HG03064 (cell line): ENCODE measurements at regions not wholly inside any gene's neighbourhood (a gene's known extent, or its start where the extent isn't known, plus 50 kb on each side); places are given as distances from the start of the nearest gene placed in this dataset.

Experiments
- ATAC-seq: cut with Tn5 transposase; IDR thresholded peaks from one replicate; pipeline ENCODE4 v1.9.1; 2021; ENCODE audit warnings: low read depth; ENCODE audit not compliant: unreplicated experiment

DNA sequence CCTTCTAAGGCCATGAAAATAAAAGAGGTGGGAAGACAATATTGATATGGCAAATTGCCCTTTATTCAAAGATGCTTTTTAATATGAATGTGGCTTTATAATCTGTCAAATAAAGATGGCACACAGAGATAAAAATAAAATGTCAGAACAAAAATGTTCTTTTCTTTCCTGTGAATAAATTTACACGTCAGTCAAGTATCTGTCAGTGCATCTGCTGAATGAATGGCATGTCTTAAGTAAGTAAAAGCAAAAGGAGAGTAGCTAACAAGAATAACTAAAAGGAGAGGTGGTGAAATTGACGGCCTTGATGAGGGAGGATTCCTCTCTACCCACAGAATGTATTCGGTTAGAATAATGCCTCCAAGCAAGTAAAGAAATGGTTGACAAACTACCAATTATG, 1021.7 kb upstream of the GBE1 start:
- no peak for ATAC-seq

DNA sequence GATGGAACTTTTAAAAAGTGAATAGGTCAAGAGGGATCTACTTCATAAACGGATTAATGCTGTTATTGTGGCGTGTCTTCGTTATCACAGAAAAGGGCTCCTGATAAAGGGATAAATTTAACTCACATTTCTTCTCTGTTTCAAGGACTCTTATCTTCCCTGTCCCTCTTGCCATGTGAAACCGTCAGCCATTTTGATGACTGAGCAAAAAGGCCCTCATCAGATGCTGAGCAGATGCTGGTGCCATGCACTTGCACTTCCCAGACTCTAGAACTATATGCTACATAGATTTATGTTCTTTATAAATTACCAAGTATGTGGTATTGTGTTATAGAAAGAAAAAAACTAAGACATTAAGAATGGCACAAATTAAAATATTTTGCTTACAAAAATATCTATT, 1011.8 kb upstream of the GBE1 start:
- ATAC-seq, result no peak

DNA sequence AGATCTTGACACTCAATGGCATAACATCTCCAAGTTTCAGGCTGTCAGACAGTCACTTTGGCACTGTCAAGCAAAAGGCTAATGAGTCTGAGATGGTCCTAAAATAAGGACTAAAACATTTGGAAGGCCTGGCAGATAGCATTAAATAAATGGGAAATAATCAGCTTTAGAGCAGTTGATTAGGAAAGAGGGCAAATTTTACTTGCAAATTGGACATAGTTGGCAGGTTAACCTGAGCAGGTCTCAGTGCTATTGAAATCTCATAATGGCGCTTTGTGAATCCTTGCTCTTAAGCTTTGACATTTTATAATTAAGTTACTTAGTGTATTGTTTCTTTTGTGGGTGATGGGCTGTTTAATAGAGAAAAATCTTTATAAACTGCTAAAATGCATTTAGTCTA, 1003.1 kb upstream of the GBE1 start:
- no peak for ATAC-seq

DNA sequence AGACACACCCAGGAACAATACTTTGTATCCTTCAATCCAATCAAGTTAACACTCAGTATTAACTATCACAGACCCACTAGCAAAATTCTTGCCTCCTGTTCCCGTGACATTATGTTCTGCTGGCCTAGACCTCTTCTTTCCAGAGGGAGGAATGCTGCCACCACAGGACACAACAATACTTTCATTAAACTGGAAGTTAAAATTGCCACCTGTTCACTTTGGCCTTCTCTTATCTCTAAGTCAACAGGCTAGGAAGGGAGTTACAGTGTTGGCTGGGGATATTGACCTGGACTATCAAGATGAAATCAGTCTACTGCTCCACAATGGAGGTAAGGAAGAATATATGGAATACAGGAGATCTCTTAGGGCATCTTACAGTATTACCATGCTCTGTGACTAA, 1000.4 kb upstream of the GBE1 start:
- ATAC-seq, result no peak

DNA sequence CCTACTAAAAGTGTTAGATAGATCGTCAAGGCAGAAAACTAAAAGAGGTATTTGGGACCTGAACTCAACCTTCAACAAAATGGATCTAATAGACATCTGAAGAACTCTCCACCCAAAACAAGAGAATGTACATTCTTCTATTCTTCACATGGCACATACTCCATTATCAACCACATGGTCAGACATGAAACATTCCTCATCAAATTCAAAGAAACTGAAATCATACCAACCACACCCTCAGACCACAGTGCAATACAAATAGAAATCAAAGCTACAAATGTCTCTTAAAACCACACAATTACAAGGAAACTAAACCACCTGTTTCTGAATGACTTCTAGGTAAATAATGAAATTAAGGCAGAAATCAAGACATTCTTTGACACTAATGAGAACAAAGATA, 984.1 kb upstream of the GBE1 start:
- ATAC-seq, result no peak

DNA sequence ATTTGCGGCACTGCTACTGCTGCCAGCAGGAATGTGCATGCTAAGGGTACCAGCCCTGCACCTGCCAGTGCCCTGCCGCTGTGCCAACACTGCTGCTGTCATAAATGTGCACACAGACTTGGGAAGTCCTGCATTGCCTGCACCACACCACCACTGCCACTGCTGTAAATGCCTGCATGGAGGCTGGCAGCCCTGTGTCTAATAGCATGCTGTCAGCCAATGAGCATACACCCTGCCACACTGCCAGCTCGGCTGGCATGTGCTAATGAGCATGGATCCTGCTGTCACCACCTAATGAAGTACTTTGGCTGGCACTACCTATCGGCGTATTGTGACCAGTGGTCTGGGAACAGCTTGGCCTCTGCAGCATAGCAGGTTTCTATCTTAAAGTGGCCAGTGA, 981.8 kb upstream of the GBE1 start:
- ATAC-seq, result no peak

DNA sequence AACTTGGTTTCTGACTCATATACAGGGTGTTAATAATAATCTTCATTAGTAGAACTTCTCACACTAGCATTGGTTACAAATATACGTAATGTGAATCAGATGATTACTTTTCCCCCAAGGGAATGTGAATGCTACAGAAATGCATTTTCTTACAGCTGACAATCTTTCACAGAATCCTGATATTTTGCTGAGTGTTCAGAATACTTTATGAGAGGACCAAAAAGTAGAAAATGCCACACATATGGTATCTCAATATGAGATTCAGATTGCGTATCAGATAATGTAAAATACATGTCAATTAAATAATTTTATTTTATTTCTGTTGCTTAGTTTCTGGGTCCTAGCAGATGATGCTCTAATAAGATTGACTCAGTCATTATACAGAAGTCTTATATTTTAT, 979.9 kb upstream of the GBE1 start:
- ATAC-seq, result no peak

DNA sequence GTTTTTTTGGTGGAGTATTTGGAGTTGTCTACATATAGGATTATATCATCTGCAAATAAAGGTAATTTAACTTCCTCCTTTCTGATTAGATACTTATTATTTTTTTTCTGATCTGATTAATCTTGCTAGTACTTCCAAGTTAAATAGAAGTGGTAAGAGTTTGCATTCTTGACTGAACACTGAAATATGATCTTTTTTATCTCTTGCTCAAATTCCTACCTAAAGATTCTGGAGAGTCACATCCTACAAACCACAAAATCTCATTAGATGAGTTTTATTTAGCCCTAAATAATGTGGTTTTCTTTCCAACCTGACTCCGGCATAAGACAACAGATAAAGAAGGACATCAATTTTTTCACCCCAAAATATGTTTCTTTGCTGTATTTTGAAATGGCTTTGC, 977.9 kb upstream of the GBE1 start:
- no peak for ATAC-seq

DNA sequence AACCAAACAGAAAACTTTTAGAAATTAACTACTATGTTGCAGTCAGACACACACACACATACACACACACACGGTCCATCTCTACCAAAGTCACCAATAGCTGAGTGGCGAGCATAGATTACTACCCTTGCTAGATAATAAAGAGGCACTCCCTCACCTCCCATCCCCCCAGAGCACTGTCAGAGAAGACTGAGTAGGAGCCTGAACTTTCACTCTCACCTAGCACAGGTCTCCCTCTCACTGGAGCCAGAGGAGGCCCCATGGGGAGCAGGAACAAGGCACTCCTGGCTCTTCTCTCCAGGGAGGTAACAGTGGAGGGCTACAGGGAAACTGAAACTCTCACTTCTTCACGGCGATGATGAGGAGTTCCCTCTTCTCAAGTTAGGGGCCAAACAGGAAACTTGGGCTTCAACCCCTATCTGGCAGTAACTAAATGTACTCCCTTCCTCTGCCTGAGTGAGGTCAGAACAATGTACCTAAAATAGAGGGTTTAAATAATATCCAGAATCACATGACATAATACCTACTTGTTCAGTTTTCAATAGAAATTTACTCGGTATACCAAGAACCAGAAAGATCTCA, 975.3 kb upstream of the GBE1 start:
- no peak for ATAC-seq

DNA sequence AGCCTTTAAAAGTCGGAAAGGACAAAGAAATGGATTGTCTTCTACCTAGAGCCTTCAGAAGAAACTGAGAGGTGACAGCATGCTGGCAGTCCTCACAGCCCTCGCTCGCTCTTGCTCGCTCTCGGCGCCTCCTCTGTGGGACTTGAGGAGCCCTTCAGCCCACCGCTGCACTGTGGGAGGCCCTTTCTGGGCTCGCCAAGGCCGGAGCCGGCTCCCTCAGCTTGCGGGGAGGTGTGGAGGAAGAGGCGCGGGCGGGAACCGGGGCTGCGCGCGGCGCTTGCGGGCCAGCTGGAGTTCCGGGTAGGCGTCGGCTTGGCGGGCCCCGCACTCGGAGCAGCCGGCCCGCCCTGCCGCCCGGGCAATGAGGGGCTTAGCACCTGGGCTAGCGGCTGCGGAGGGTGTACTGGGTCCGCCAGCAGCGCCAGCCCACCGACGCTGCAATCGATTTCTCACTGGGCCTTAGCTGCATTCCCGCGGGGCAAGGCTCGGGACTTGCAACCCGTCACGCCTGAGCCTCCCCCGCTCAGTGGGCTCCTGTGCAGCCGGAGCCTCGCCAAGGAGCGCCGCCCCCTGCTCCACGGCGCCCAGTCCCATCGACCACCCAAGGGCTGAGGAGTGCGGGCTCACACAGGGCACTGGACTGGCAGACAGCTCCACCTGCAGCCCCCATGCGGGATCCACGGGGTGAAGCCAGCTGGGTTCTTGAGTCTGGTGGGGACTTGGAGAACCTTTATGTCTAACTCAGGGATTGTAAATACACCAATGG, 953.8 kb upstream of the GBE1 start:
- ATAC-seq, result no peak

DNA sequence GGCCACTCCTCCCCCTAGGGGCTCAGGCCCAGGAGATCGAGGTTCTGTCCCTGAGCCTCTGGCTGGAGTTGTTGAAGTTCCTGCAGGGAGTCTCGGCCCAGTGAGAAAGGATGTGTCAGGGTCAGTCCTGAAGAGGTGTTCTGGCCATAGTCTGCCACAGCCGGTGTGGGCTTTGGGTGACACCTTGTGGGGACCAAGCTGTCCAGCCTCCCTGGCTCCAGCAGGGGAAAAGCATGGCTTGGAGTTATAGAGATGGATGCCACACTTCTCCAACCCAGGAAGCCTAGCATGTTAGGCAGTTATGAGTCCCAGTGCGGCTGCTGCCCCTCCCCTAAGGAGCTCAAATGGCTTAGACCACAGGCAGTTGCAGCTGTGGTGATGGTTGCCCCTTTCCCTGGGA, 945.6 kb upstream of the GBE1 start:
- ATAC-seq, result no peak

DNA sequence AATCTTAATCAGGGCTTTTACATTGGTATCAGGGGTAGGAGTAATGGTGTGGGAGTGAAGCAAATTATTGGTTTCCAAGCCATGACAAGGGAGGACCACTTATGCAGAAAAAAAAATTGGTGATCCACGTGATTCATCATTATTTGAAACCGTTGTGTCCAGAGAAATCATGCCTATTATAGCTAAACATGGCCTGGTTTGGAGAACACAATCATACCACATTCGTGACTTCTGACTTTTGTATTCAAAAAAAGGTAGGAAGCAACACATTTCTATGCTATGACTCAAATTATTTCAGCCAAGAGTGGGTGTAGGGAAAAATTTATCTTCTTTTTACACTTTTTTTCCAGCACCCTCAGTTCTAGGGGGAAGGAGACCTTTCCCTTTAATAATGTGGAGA, 924.3 kb upstream of the GBE1 start:
- ATAC-seq, result no peak

DNA sequence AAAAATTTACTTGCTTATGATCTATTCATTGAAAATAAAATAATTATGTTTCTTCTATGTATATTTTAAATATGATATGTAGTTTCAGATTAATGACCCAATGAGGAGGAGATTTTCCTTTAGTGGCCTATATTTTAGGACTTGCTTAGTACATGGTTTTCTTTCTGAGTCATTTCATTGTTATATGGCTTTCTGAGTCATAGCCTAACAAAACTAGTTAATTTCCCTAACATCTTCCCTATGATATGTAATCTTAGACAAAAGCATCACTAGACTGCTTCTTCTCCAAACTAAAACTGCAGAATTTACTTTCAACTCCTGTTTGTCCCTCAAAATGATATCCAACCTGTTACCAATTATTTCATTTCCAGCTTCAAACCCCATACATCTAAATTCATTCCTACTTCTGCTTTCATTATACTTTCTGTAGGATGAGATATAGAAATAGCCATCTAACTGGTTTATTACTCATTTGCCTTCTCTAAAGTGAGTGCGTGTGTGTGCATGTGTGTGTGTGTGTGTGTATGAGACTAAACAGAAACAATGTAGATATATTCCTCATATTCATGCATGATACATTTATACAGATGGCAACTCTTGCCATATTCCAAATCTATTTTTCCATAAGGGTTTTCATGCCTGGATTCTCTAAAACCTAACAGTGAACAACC, 915.0 kb upstream of the GBE1 start:
- no peak for ATAC-seq

DNA sequence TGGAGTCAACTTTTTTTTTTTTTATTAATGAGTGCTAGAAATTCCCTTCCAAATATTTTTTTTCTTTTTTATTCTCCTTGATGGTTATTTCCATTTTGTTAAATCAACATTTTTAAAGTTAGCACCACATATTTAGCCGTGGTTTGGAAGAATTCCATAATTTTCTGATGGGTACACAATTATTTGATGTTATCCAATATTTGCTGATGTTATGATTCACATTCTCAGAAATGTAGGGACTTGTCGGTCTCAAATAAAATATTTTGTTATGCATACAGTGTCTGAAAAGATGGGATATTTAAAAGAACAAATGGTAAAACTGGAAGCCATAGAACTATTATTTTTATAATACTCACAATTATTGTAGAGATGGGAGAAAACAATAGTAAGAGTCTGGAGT, 911.5 kb upstream of the GBE1 start:
- no peak for ATAC-seq

DNA sequence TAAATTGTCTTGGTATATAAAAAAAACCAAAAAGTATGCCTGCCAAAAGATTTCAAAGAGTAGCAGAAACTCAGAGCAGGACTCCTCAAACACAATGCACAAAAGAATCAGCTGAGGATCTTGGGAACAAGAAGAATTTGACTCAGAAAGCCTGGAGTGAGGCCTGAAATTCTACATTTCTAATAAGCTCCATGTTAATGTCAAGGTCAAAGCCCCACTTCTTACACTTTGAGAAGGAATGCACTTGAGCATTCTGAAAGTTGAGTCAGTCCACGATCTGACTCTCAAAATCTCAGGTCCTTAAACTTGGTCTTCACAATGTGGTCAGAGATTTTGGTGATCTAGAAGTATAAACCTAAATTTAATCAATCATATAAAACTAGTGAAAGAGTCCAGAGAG, 910.0 kb upstream of the GBE1 start:
- no peak for ATAC-seq

DNA sequence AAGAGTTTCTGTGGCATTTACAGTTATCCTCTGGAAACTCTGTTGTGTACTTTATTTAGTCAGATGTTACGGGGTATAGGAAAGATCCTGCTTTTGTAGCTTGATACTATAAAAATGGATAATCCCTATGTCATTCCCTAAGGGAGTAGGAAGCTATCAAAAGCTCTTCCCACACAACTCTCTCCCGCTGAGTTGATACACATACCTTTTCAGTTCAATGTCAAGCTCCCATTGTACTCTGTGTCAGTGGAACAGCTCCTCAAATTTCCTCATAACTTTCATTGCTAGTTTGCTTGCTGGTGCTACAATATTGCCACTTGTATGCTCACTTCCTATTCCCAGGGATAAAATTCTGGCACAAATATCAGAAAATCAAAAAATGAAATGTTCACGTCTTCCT, 893.3 kb upstream of the GBE1 start:
- no peak for ATAC-seq

DNA sequence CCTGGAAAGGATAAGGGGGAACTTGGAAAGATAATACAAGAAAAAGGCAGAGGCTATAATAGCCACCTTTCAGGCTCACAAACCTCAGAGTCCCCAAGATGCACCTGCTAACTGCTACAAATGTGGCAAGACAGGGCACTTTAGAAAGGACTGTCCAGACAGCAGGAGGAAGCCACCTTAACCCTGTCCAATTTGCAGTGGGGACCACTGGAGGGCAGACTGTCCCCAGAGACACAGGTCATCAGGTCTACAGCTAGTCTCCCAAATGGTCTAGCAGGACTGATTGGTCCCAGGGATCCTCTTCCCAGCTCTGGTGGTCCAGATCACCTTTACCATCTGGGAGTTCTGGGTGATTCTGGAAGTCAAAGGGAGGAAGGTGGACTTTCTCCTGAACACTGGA, 882.5 kb upstream of the GBE1 start:
- no peak for ATAC-seq

DNA sequence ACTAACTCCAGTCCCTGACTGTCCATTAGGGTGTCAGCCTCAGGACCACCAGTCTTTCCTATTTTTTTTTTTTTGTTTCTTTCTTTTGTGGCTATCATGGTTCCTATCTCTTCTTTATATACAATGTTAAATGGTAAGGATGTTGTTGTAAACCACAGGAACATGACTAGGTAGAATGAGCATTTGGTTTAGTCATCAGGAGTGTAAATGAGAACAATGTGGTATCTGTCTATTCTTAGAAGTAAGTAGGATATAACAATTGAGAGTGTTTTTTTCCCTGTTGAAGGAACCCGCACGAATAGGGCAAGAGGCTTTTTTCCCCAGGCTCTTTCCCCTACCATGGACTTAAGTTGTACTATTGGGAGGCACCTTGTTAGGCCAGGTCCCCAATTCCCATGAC, 880.3 kb upstream of the GBE1 start:
- ATAC-seq, result no peak

DNA sequence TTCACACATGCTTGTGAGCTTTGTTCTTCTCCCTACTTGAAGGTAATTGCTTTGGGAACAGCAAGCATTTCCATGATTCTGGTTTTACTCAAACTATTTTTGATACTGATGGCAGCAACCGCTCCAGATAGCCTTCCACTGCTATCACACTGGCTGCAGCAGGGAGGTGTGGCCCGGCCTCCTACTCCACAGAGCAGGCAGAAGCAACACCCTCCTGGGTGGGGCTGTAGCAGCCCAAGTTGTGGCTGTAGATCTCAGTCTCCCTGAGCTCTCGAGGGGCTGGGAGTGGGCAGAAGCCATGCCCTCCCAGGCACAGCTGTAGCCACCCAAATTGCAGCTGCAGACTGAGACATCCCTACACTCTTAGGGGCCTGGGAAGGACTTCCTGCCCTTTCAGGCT, 878.8 kb upstream of the GBE1 start:
- ATAC-seq, result no peak

DNA sequence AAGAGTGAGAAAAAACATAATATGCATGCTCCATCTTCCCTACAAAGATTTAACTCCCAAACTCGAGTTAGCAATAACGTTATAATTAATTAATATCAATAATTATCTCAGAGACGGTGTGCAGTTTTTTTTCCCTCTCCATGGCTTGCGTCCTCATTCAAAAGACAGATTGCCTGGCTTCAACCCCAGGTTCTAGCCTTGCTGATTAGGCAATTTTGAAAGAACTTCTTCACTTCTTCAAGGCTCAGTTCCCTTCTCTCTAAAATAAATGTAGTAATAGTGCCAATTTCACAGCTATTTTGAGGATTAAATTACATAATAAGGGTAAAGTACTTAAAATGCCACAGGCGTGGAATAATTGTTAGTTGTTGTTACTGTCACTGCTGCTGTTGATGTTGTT, 876.1 kb upstream of the GBE1 start:
- ATAC-seq, result no peak

DNA sequence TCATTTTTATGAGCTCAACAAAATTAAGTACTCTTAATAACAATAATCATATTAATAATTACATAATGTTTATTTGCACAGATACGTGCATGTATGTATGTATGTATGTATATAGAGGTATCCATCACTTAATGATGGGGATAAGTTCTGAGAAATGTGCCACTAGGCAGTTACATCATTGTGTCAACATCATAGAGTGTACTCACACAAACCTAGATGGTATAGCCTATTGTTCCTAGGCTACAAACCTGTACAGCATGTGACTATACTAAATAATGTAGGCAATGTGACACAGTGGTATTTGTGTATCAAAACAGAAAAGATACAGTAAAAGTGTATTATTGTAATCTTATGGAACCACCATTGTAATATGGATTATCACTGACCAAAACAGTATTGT, 874.7 kb upstream of the GBE1 start:
- ATAC-seq, result no peak

DNA sequence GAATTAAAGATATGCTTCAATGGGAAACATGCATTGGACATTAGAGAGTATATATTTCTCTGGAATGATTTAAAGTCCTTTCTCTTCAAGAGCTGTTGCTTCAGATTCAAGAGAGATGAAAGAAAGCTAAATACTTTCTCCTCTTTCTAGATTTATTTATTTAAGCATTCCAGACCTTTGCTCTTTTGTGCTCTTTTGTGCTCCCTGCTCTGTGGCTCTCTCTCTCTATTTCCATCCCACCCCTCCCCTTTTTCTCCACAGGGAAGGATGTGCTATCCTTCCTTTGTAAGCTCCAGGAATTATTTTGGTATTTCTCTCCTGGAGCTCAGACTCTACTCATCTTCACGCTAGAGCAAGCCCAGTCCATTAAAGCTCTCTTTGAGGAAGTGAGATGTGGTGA, 871.9 kb upstream of the GBE1 start:
- ATAC-seq, result no peak
